ENCODE measurements at regions not wholly inside any gene's neighbourhood (a gene's known extent, or its start where the extent isn't known, plus 50 kb on each side); places are given as distances from the start of the nearest gene placed in this dataset.
"Not testable (repeated sequence)": the region's sequence is repeated elsewhere in the genome, so short reads cannot be mapped to it uniquely, and the experiment has no call there.

- no peak for DNase-seq (ENCODE audit: low spot score)
- ATAC-seq (ENCODE audit: low FRiP score) = peak; percentile 59
- TF ChIP-seq, protein P1, sequence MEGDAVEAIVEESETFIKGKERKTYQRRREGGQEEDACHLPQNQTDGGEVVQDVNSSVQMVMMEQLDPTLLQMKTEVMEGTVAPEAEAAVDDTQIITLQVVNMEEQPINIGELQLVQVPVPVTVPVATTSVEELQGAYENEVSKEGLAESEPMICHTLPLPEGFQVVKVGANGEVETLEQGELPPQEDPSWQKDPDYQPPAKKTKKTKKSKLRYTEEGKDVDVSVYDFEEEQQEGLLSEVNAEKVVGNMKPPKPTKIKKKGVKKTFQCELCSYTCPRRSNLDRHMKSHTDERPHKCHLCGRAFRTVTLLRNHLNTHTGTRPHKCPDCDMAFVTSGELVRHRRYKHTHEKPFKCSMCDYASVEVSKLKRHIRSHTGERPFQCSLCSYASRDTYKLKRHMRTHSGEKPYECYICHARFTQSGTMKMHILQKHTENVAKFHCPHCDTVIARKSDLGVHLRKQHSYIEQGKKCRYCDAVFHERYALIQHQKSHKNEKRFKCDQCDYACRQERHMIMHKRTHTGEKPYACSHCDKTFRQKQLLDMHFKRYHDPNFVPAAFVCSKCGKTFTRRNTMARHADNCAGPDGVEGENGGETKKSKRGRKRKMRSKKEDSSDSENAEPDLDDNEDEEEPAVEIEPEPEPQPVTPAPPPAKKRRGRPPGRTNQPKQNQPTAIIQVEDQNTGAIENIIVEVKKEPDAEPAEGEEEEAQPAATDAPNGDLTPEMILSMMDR (IDR thresholded peaks at IDR 0.05) = no peak
These were observed 303.1 kb upstream of the NPSR1 start for GRCh38 chr7:34354899-34355298.

- TF ChIP-seq, protein P1 (IDR thresholded peaks at IDR 0.05) = no peak
- ATAC-seq (ENCODE audit: low FRiP score) = no peak
These were observed 300.9 kb upstream of the NPSR1 start for GRCh38 chr7:34357068-34357467.

DNA sequence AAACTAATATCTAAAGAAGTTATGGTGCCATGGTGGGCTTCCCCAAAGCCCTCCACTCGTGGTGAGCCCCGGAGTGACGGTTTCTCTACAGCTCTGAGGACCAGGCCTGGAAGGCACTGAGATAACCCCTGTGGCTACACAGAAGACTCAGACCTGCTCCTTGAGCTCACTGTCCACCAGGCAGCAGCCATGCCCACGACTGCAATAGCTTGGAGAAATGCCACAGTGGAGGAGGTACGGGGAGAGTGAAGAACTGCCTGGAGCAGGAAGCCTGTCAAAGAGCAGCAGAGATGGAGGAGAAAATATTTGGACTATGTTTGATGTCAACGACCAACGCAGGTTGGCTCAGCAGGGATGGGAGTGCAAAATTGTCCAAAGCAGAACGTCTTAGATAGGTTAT, 300.1 kb upstream of the NPSR1 start:
- TF ChIP-seq, protein P1 (IDR thresholded peaks at IDR 0.05) = no peak

More at GRCh38 chr7:34357068-34357467, 300.9 kb upstream of the NPSR1 start:
- DNase-seq (ENCODE audit: low spot score) = no peak

GRCh38 chr7:34358578-34358977, 299.4 kb upstream of the NPSR1 start:
- not testable (repeated sequence) for ATAC-seq (ENCODE audit: low FRiP score); DNase-seq (ENCODE audit: low spot score)

More for the DNA sequence above, 300.1 kb upstream of the NPSR1 start:
- no peak for ATAC-seq (ENCODE audit: low FRiP score)
- DNase-seq (ENCODE audit: low spot score) = no peak

GRCh38 chr7:34361663-34362250, 296.3 kb upstream of the NPSR1 start:
- no peak for DNase-seq (ENCODE audit: low spot score)
- no peak for ATAC-seq (ENCODE audit: low FRiP score)
- TF ChIP-seq, protein P1 (IDR thresholded peaks at IDR 0.05) = no peak

GRCh38 chr7:34362621-34363020, 295.4 kb upstream of the NPSR1 start:
- TF ChIP-seq, protein P1 (IDR thresholded peaks at IDR 0.05) = no peak
- no peak for DNase-seq (ENCODE audit: low spot score)
- ATAC-seq (ENCODE audit: low FRiP score) = no peak

- DNase-seq (ENCODE audit: low spot score) = no peak
- no peak for ATAC-seq (ENCODE audit: low FRiP score)
- TF ChIP-seq, protein P1 (IDR thresholded peaks at IDR 0.05) = no peak
These were observed 293.9 kb upstream of the NPSR1 start for GRCh38 chr7:34364130-34364529.
